Suprapubic skin (tissue), 4 donors: ENCODE measurements at regions not wholly inside any gene's neighbourhood (a gene's known extent, or its start where the extent isn't known, plus 50 kb on each side); places are given as distances from the start of the nearest gene placed in this dataset.

Experiments
- DNase-seq, 2 donors: peaks; one replicate each; pipeline ENCODE4 v3.0.0-alpha.2; 2019; ENCODE audit warnings: low spot score in 2 of 2
- H3K27ac ChIP-seq: fragments of 200-600 bp; sonication (generic); one replicate; pipeline ENCODE4 v1.5.1; 2019
- H3K27me3 ChIP-seq: fragments of 200-600 bp; sonication (generic); one replicate; pipeline ENCODE4 v1.5.1; 2019
- H3K36me3 ChIP-seq: fragments of 200-600 bp; sonication (generic); one replicate; pipeline ENCODE4 v1.5.1; 2019
- H3K4me1 ChIP-seq: fragments of 200-600 bp; sonication (generic); one replicate; pipeline ENCODE4 v1.5.1; 2019
- H3K4me3 ChIP-seq: fragments of 200-600 bp; sonication (generic); one replicate; pipeline ENCODE4 v1.5.1; 2019; ENCODE audit warnings: mild to moderate bottlenecking
- H3K9me3 ChIP-seq: fragments of 200-600 bp; sonication (generic); one replicate; pipeline ENCODE4 v1.5.1; 2019
- CTCF ChIP-seq, 2 donors: fragments of 200-600 bp in 1 of 2; fragments of 450-650 bp in 1 of 2; sonication (generic) in 1 of 2; IDR thresholded peaks; one replicate each; pipeline ENCODE4 v1.5.1; 2016 to 2019; ENCODE audit warnings: antibody characterized with exemption in 2 of 2, mild to moderate bottlenecking in 1 of 2, moderate library complexity in 1 of 2
- EP300 ChIP-seq: sonication (generic); formaldehyde crosslinking; IDR thresholded peaks from one replicate; pipeline ENCODE4 v1.6.1; 2017; ENCODE audit warnings: antibody characterized with exemption
- POLR2A ChIP-seq, 2 donors: fragments of 450-650 bp; IDR thresholded peaks; one replicate each; pipeline ENCODE4 v1.6.1; 2017; ENCODE audit warnings: antibody characterized with exemption in 2 of 2, mild to moderate bottlenecking in 2 of 2, moderate library complexity in 2 of 2
- POLR2AphosphoS5 ChIP-seq, 3 donors: sonication (generic); formaldehyde crosslinking; IDR thresholded peaks; one replicate each; pipeline ENCODE4 v1.6.1; 2017; ENCODE audit warnings: antibody characterized with exemption in 3 of 3
- WGBS: methylation state at CpG from one replicate; pipeline ENCODE4 v1.1.5; 2018; 5-methylcytosine and 5-hydroxymethylcytosine counted together

GRCh38 chr12:88909510-88909909 lies 329.2 kb upstream of the KITLG start:
- Histone ChIP-seq H3K4me1 (no peaks in the 10 kb centered on the region), H3K27ac (no peak overlapping the region), H3K27me3 (no peaks in the 10 kb centered on the region), H3K36me3 (no peaks in the 10 kb centered on the region), H3K9me3 (no peaks in the 10 kb centered on the region), H3K4me3 (no peak overlapping the region)
- WGBS = 83% methylated on average over 2 of the region's 2 CpGs
- TF ChIP-seq POLR2AphosphoS5 (IDR thresholded peaks at IDR 0.05) (no peak), EP300 (no peak), CTCF (IDR thresholded peaks at IDR 0.05) (no peak), POLR2A (IDR thresholded peaks at IDR 0.05) (no peak)
- no peak for DNase-seq

- DNase-seq = no peak
- Histone ChIP-seq H3K4me3 (no peak overlapping the region), H3K4me1 (no peaks in the 10 kb centered on the region), H3K27ac (no peak overlapping the region), H3K9me3 (no peaks in the 10 kb centered on the region), H3K27me3 (no peaks in the 10 kb centered on the region), H3K36me3 (no peaks in the 10 kb centered on the region)
- no peak for TF ChIP-seq POLR2AphosphoS5 (IDR thresholded peaks at IDR 0.05)
- TF ChIP-seq EP300 = no peak
- no peak for TF ChIP-seq CTCF (IDR thresholded peaks at IDR 0.05)
- TF ChIP-seq POLR2A (IDR thresholded peaks at IDR 0.05) = no peak
- 83% methylated on average over 2 of the region's 2 CpGs for WGBS
These were observed 328.1 kb upstream of the KITLG start for GRCh38 chr12:88908345-88908744.

GRCh38 chr12:88904705-88905104 lies 324.4 kb upstream of the KITLG start:
- Histone ChIP-seq H3K4me1 (no peaks in the 10 kb centered on the region), H3K36me3 (no peaks in the 10 kb centered on the region), H3K27me3 (no peaks in the 10 kb centered on the region), H3K27ac (no peak overlapping the region), H3K4me3 (no peak overlapping the region), H3K9me3 (no peaks in the 10 kb centered on the region)
- WGBS = 73% methylated on average over 4 of the region's 4 CpGs
- TF ChIP-seq CTCF (IDR thresholded peaks at IDR 0.05) (no peak), POLR2AphosphoS5 (IDR thresholded peaks at IDR 0.05) (no peak), POLR2A (IDR thresholded peaks at IDR 0.05) (no peak), EP300 (no peak)
- DNase-seq = no peak

- WGBS = 81% methylated on average over 4 of the region's 4 CpGs
These were observed 323.1 kb upstream of the KITLG start for GRCh38 chr12:88903333-88903732.

GRCh38 chr12:88897723-88898122 lies 317.5 kb upstream of the KITLG start:
- no peaks in the 10 kb centered on the region for H3K9me3 ChIP-seq
- H3K4me3 ChIP-seq = no peak overlapping the region
- TF ChIP-seq POLR2AphosphoS5 (IDR thresholded peaks at IDR 0.05) = no peak
- TF ChIP-seq POLR2A (IDR thresholded peaks at IDR 0.05) = no peak
- no peak for TF ChIP-seq EP300
- H3K36me3 ChIP-seq = no peaks in the 10 kb centered on the region
- 74% methylated on average over 1 of the region's 1 CpG for WGBS
- DNase-seq = no peak
- H3K4me1 ChIP-seq = no peaks in the 10 kb centered on the region
- no peaks in the 10 kb centered on the region for H3K27me3 ChIP-seq
- H3K27ac ChIP-seq = no peak overlapping the region

More at GRCh38 chr12:88903333-88903732, 323.1 kb upstream of the KITLG start:
- Histone ChIP-seq H3K9me3 (no peaks in the 10 kb centered on the region), H3K27me3 (no peaks in the 10 kb centered on the region), H3K4me3 (no peak overlapping the region), H3K27ac (no peak overlapping the region), H3K36me3 (no peaks in the 10 kb centered on the region), H3K4me1 (no peaks in the 10 kb centered on the region)
- TF ChIP-seq EP300 = no peak
- no peak for TF ChIP-seq POLR2A (IDR thresholded peaks at IDR 0.05)
- no peak for TF ChIP-seq CTCF (IDR thresholded peaks at IDR 0.05)
- TF ChIP-seq POLR2AphosphoS5 (IDR thresholded peaks at IDR 0.05) = no peak
- no peak for DNase-seq

GRCh38 chr12:88896958-88897357 lies 316.7 kb upstream of the KITLG start:
- DNase-seq = no peak
- H3K27ac ChIP-seq = no peak overlapping the region
- WGBS = 84% methylated on average over 2 of the region's 2 CpGs

More at GRCh38 chr12:88896958-88897357, 316.7 kb upstream of the KITLG start:
- no peak for TF ChIP-seq CTCF (IDR thresholded peaks at IDR 0.05)
- TF ChIP-seq POLR2A (IDR thresholded peaks at IDR 0.05) = no peak
- TF ChIP-seq POLR2AphosphoS5 (IDR thresholded peaks at IDR 0.05) = no peak
- TF ChIP-seq EP300 = no peak
- H3K27me3 ChIP-seq = no peaks in the 10 kb centered on the region
- H3K36me3 ChIP-seq = no peaks in the 10 kb centered on the region
- no peak overlapping the region for H3K4me3 ChIP-seq
- H3K4me1 ChIP-seq = no peaks in the 10 kb centered on the region
- no peaks in the 10 kb centered on the region for H3K9me3 ChIP-seq
